ENCODE measurements at regions not wholly inside any gene's neighbourhood (a gene's known extent, or its start where the extent isn't known, plus 50 kb on each side); places are given as distances from the start of the nearest gene placed in this dataset.

- Histone ChIP-seq H3K27me3 (ENCODE audit: control insufficient read depth, insufficient read depth, low read length) (no peaks in the 10 kb centered on the region), H3K36me3 (ENCODE audit: control insufficient read depth, insufficient read depth, low read length) (no peaks in the 10 kb centered on the region), H3K4me3 (ENCODE audit: low read depth, low read length) (no peak overlapping the region)
- no peak for TF ChIP-seq CTCF (IDR thresholded peaks at IDR 0.05; ENCODE audit: insufficient read depth, low read length, severe bottlenecking)
- no peak for FAIRE-seq
- DNase-seq (ENCODE audit: low read depth) = no peak
Measured at GRCh38 chr2:156129227-156129626, 203.3 kb downstream of the NR4A2 start.

- FAIRE-seq = no peak
Measured at GRCh38 chr2:156125018-156125417, 207.5 kb downstream of the NR4A2 start.

GRCh38 chr2:156124458-156124857, 208.1 kb downstream of the NR4A2 start:
- H3K27me3 ChIP-seq (ENCODE audit: control insufficient read depth, insufficient read depth, low read length) = no peaks in the 10 kb centered on the region
- DNase-seq (ENCODE audit: low read depth) (no peak), FAIRE-seq (no peak)
- H3K36me3 ChIP-seq (ENCODE audit: control insufficient read depth, insufficient read depth, low read length) = no peaks in the 10 kb centered on the region
- TF ChIP-seq CTCF (IDR thresholded peaks at IDR 0.05; ENCODE audit: insufficient read depth, low read length, severe bottlenecking) = no peak
- H3K4me3 ChIP-seq (ENCODE audit: low read depth, low read length) = no peak overlapping the region

More at GRCh38 chr2:156125018-156125417, 207.5 kb downstream of the NR4A2 start:
- no peaks in the 10 kb centered on the region for H3K27me3 ChIP-seq (ENCODE audit: control insufficient read depth, insufficient read depth, low read length)
- no peak overlapping the region for H3K4me3 ChIP-seq (ENCODE audit: low read depth, low read length)
- no peak for TF ChIP-seq CTCF (IDR thresholded peaks at IDR 0.05; ENCODE audit: insufficient read depth, low read length, severe bottlenecking)
- no peaks in the 10 kb centered on the region for H3K36me3 ChIP-seq (ENCODE audit: control insufficient read depth, insufficient read depth, low read length)
- no peak for DNase-seq (ENCODE audit: low read depth)

- no peaks in the 10 kb centered on the region for H3K36me3 ChIP-seq (ENCODE audit: control insufficient read depth, insufficient read depth, low read length)
- no peak overlapping the region for H3K4me3 ChIP-seq (ENCODE audit: low read depth, low read length)
- H3K27me3 ChIP-seq (ENCODE audit: control insufficient read depth, insufficient read depth, low read length) = no peaks in the 10 kb centered on the region
- DNase-seq (ENCODE audit: low read depth) (peak; percentile 62), FAIRE-seq (no peak)
- no peak for TF ChIP-seq CTCF (IDR thresholded peaks at IDR 0.05; ENCODE audit: insufficient read depth, low read length, severe bottlenecking)
Measured at GRCh38 chr2:156118753-156119416, 213.6 kb downstream of the NR4A2 start.

- no peak for TF ChIP-seq CTCF (IDR thresholded peaks at IDR 0.05; ENCODE audit: insufficient read depth, low read length, severe bottlenecking)
- no peak overlapping the region for H3K4me3 ChIP-seq (ENCODE audit: low read depth, low read length)
- H3K36me3 ChIP-seq (ENCODE audit: control insufficient read depth, insufficient read depth, low read length) = no peaks in the 10 kb centered on the region
- FAIRE-seq (no peak), DNase-seq (ENCODE audit: low read depth) (peak; percentile 92)
- H3K27me3 ChIP-seq (ENCODE audit: control insufficient read depth, insufficient read depth, low read length) = no peaks in the 10 kb centered on the region
Measured at GRCh38 chr2:156116113-156116512, 216.4 kb downstream of the NR4A2 start.

- DNase-seq (ENCODE audit: low read depth) (peak; percentile 90), FAIRE-seq (no peak)
- no peaks in the 10 kb centered on the region for H3K27me3 ChIP-seq (ENCODE audit: control insufficient read depth, insufficient read depth, low read length)
- H3K4me3 ChIP-seq (ENCODE audit: low read depth, low read length) = no peak overlapping the region
- H3K36me3 ChIP-seq (ENCODE audit: control insufficient read depth, insufficient read depth, low read length) = no peaks in the 10 kb centered on the region
- TF ChIP-seq CTCF (IDR thresholded peaks at IDR 0.05; ENCODE audit: insufficient read depth, low read length, severe bottlenecking) = no peak
Measured at GRCh38 chr2:156115338-156115737, 217.2 kb downstream of the NR4A2 start.

Measured in bronchial epithelial cell (primary cell).